GM23338 (cell line): ENCODE measurements at regions not wholly inside any gene's neighbourhood (a gene's known extent, or its start where the extent isn't known, plus 50 kb on each side); places are given as distances from the start of the nearest gene placed in this dataset.

Source experiments
- ATAC-seq: fragments of 200-7000 bp; cut with Tn5 transposase; 3 replicates; pipeline ENCODE4 v1.9.1; 2020
- DNase-seq: peaks from one replicate; pipeline ENCODE4 v3.0.0-alpha.2; 2015; ENCODE audit warnings: low spot score
- H2AFZ ChIP-seq: fragments of 200-600 bp; sonication (generic); 2 replicates; pipeline ENCODE4 v1.8.0; 2016; ENCODE audit warnings: antibody characterized with exemption, mild to moderate bottlenecking, moderate library complexity
- H3F3A ChIP-seq: fragments of 200-600 bp; sonication (generic); replicated peaks from 2 replicates; pipeline ENCODE4 v1.8.0; 2017; ENCODE audit warnings: antibody characterized with exemption, mixed run types, low read depth
- H3K27ac ChIP-seq: fragments of 200-600 bp; sonication (generic); 2 replicates; pipeline ENCODE4 v1.6.1; 2016; ENCODE audit warnings: low read depth
- H3K27me3 ChIP-seq: fragments of 200-600 bp; sonication (generic); 2 replicates; pipeline ENCODE4 v1.8.0; 2016; ENCODE audit warnings: mild to moderate bottlenecking, mixed run types, moderate library complexity; ENCODE audit not compliant: insufficient read depth
- H3K36me3 ChIP-seq: fragments of 200-600 bp; sonication (generic); 2 replicates; pipeline ENCODE4 v1.8.0; 2016; ENCODE audit warnings: mild to moderate bottlenecking; ENCODE audit not compliant: insufficient read depth
- H3K4me1 ChIP-seq: fragments of 200-600 bp; sonication (generic); 2 replicates; pipeline ENCODE4 v1.8.0; 2016; ENCODE audit warnings: mild to moderate bottlenecking, moderate library complexity; ENCODE audit not compliant: insufficient read depth
- H3K4me2 ChIP-seq: fragments of 200-600 bp; sonication (generic); 2 replicates; pipeline ENCODE4 v1.7.1; 2017; ENCODE audit warnings: mixed run types
- H3K4me3 ChIP-seq: fragments of 200-600 bp; sonication (generic); 2 replicates; pipeline ENCODE4 v1.6.1; 2016; ENCODE audit warnings: mixed run types
- H3K79me2 ChIP-seq: fragments of 200-600 bp; sonication (generic); replicated peaks from 2 replicates; pipeline ENCODE4 v1.8.0; 2017; ENCODE audit warnings: mild to moderate bottlenecking; ENCODE audit not compliant: insufficient read depth
- H3K9me2 ChIP-seq: fragments of 200-600 bp; sonication (generic); 2 replicates; pipeline ENCODE4 v1.8.0; 2017; ENCODE audit not compliant: insufficient read depth
- H4K20me1 ChIP-seq: fragments of 200-600 bp; sonication (generic); replicated peaks from 2 replicates; pipeline ENCODE4 v1.8.0; 2017; ENCODE audit warnings: mild to moderate bottlenecking; ENCODE audit not compliant: insufficient read depth
- H3K27ac Mint-ChIP-seq: 2 replicates; pipeline ENCODE4 v1.8.0; 2020; ENCODE audit warnings: inconsistent platforms, mild to moderate bottlenecking, moderate library complexity, mixed read lengths
- H3K27me3 Mint-ChIP-seq: 3 replicates; pipeline ENCODE4 v1.8.0; 2022; ENCODE audit warnings: low read depth, mild to moderate bottlenecking, moderate library complexity, mixed read lengths, inconsistent platforms; ENCODE audit not compliant: insufficient read depth, poor library complexity
- H3K36me3 Mint-ChIP-seq: 3 replicates; pipeline ENCODE4 v1.8.0; 2021; ENCODE audit warnings: low read depth, mild to moderate bottlenecking, inconsistent platforms, moderate library complexity, mixed read lengths
- H3K4me1 Mint-ChIP-seq: 3 replicates; pipeline ENCODE4 v1.8.0; 2020; ENCODE audit warnings: mild to moderate bottlenecking, inconsistent platforms, mixed read lengths
- H3K4me3 Mint-ChIP-seq: 3 replicates; pipeline ENCODE4 v1.8.0; 2021; ENCODE audit warnings: moderate library complexity, mild to moderate bottlenecking, inconsistent platforms, mixed read lengths
- H3K9me3 Mint-ChIP-seq: 3 replicates; pipeline ENCODE4 v1.8.0; 2020; ENCODE audit warnings: moderate library complexity, mild to moderate bottlenecking, inconsistent platforms, mixed read lengths
- CREB1 ChIP-seq: fragments of 250-450 bp; sonication (Bioruptor Pico); IDR thresholded peaks from 2 replicates; pipeline ENCODE4 v1.5.0; 2020; ENCODE audit warnings: low read depth, mild to moderate bottlenecking, moderate library complexity
- EZH2 ChIP-seq: fragments of 200-600 bp; sonication (generic); IDR thresholded peaks from one replicate; pipeline ENCODE4 v1.8.0; 2017; ENCODE audit warnings: antibody characterized with exemption, mild to moderate bottlenecking, low read depth; ENCODE audit not compliant: unreplicated experiment
- EZH2phosphoT487 ChIP-seq: fragments of 200-600 bp; sonication (generic); IDR thresholded peaks from one replicate; pipeline ENCODE4 v1.8.1; 2018; ENCODE audit warnings: antibody characterized with exemption; ENCODE audit not compliant: unreplicated experiment
- JUNB ChIP-seq: IDR thresholded peaks from one replicate; pipeline ENCODE4 v1.6.1; 2016; ENCODE audit warnings: antibody characterized with exemption; ENCODE audit not compliant: unreplicated experiment
- NANOG ChIP-seq: IDR thresholded peaks from 2 replicates; pipeline ENCODE4 v1.6.1; 2016; ENCODE audit warnings: antibody characterized with exemption, borderline replicate concordance
- POLR2AphosphoS5 ChIP-seq: IDR thresholded peaks from 2 replicates; pipeline ENCODE4 v1.6.1; 2016; ENCODE audit warnings: antibody characterized with exemption, low read depth
- STAT1 ChIP-seq: IDR thresholded peaks from one replicate; pipeline ENCODE4 v1.6.1; 2016; ENCODE audit warnings: antibody characterized with exemption; ENCODE audit not compliant: unreplicated experiment
- ZNF114 ChIP-seq: fragments of 250-450 bp; sonication (Bioruptor Pico); IDR thresholded peaks from 2 replicates; pipeline ENCODE4 v1.5.0; 2020; ENCODE audit warnings: mild to moderate bottlenecking, moderate library complexity
- ZNF331 ChIP-seq: fragments of 250-450 bp; sonication (Bioruptor Pico); IDR thresholded peaks from 2 replicates; pipeline ENCODE4 v1.5.0; 2020; ENCODE audit warnings: low read depth, mild to moderate bottlenecking, moderate library complexity
- TF ChIP-seq, protein P1 (sequence below): fragments of 250-450 bp; sonication (Bioruptor Pico); IDR thresholded peaks from 2 replicates; pipeline ENCODE4 v1.5.0; 2020; ENCODE audit warnings: mild to moderate bottlenecking, moderate library complexity
- TF ChIP-seq, protein P2 (sequence below), 2 experiments: fragments of 200-600 bp in 1 of 2; sonication (generic) in 1 of 2; conservative IDR thresholded peaks; 2 replicates each; pipeline versions ENCODE4 v1.5.1 to v1.6.1; 2016 to 2017; ENCODE audit warnings: antibody characterized with exemption in 2 of 2, low read depth in 2 of 2, mild to moderate bottlenecking in 2 of 2, moderate library complexity in 1 of 2
- TF ChIP-seq, protein P3 (sequence below): IDR thresholded peaks from one replicate; pipeline ENCODE4 v1.6.1; 2018; ENCODE audit warnings: antibody characterized with exemption; ENCODE audit not compliant: unreplicated experiment
- TF ChIP-seq, protein P4 (sequence below): IDR thresholded peaks from 2 replicates; pipeline ENCODE4 v1.6.1; 2016; ENCODE audit warnings: antibody characterized with exemption

DNA sequence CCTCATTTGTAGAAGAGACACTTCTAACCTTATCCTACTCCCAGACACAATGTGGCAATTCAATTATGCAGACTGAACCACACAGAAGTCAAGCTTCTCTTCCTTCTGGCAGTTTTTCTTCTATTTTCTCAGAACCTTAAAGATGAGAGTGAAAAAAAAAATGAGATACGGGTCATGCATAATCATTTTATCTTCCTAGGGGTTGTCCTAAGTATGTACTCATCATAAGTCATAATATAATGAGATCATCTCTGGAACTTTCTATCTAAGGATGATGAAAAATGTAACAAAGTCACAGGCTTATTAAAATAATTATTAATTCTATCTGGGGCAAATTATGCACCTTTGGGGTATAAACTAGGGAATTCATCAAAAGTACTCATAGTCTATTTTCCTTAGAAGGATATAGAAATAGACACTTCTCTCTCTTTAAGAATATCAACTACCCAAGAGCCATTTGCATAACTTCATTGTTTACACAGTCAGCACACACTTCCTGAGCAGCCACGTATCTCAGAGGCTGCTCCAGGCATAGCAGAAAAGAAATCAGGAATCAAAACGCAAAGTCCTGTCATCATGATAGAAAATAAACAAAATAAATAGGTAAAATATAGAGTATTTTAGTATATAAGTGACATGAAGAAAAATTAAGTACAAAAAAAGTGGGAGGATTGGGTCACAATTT lies 345.9 kb upstream of the SPHKAP start:
- Mint-ChIP-seq H3K27me3 (no peaks in the 10 kb centered on the region), H3K9me3 (peaks cover 40% of the 10 kb centered on the region), H3K36me3 (peaks cover 37% of the 10 kb centered on the region), H3K27ac (no peak overlapping the region), H3K4me3 (no peak overlapping the region), H3K4me1 (peaks cover 4% of the 10 kb centered on the region; the same call in 1 of the 3 replicates)
- H3K9me2 ChIP-seq, result peaks cover 7% of the 10 kb centered on the region; the same call in 1 of the 2 replicates
- H3K4me1 ChIP-seq, result no peaks in the 10 kb centered on the region
- H2AFZ ChIP-seq, result no peak overlapping the region
- H3K4me3 ChIP-seq, result no peak overlapping the region
- TF ChIP-seq, protein P1, sequence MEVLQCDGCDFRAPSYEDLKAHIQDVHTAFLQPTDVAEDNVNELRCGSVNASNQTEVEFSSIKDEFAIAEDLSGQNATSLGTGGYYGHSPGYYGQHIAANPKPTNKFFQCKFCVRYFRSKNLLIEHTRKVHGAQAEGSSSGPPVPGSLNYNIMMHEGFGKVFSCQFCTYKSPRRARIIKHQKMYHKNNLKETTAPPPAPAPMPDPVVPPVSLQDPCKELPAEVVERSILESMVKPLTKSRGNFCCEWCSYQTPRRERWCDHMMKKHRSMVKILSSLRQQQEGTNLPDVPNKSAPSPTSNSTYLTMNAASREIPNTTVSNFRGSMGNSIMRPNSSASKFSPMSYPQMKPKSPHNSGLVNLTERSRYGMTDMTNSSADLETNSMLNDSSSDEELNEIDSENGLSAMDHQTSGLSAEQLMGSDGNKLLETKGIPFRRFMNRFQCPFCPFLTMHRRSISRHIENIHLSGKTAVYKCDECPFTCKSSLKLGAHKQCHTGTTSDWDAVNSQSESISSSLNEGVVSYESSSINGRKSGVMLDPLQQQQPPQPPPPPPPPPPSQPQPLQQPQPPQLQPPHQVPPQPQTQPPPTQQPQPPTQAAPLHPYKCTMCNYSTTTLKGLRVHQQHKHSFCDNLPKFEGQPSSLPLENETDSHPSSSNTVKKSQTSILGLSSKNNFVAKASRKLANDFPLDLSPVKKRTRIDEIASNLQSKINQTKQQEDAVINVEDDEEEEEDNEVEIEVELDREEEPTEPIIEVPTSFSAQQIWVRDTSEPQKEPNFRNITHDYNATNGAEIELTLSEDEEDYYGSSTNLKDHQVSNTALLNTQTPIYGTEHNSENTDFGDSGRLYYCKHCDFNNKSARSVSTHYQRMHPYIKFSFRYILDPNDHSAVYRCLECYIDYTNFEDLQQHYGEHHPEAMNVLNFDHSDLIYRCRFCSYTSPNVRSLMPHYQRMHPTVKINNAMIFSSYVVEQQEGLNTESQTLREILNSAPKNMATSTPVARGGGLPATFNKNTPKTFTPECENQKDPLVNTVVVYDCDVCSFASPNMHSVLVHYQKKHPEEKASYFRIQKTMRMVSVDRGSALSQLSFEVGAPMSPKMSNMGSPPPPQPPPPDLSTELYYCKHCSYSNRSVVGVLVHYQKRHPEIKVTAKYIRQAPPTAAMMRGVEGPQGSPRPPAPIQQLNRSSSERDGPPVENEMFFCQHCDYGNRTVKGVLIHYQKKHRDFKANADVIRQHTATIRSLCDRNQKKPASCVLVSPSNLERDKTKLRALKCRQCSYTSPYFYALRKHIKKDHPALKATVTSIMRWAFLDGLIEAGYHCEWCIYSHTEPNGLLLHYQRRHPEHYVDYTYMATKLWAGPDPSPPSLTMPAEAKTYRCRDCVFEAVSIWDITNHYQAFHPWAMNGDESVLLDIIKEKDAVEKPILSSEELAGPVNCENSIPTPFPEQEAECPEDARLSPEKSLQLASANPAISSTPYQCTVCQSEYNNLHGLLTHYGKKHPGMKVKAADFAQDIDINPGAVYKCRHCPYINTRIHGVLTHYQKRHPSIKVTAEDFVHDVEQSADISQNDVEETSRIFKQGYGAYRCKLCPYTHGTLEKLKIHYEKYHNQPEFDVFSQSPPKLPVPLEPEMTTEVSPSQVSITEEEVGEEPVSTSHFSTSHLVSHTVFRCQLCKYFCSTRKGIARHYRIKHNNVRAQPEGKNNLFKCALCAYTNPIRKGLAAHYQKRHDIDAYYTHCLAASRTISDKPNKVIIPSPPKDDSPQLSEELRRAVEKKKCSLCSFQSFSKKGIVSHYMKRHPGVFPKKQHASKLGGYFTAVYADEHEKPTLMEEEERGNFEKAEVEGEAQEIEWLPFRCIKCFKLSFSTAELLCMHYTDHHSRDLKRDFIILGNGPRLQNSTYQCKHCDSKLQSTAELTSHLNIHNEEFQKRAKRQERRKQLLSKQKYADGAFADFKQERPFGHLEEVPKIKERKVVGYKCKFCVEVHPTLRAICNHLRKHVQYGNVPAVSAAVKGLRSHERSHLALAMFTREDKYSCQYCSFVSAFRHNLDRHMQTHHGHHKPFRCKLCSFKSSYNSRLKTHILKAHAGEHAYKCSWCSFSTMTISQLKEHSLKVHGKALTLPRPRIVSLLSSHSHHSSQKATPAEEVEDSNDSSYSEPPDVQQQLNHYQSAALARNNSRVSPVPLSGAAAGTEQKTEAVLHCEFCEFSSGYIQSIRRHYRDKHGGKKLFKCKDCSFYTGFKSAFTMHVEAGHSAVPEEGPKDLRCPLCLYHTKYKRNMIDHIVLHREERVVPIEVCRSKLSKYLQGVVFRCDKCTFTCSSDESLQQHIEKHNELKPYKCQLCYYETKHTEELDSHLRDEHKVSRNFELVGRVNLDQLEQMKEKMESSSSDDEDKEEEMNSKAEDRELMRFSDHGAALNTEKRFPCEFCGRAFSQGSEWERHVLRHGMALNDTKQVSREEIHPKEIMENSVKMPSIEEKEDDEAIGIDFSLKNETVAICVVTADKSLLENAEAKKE (CRISPR knock-in tag), result no peak
- TF ChIP-seq NANOG (no peak), ZNF114 (CRISPR knock-in tag) (no peak), POLR2AphosphoS5 (no peak), ZNF331 (no peak), JUNB (no peak), CREB1 (no peak), STAT1 (no peak), EZH2phosphoT487 (no peak), EZH2 (no peak)
- TF ChIP-seq, protein P2, sequence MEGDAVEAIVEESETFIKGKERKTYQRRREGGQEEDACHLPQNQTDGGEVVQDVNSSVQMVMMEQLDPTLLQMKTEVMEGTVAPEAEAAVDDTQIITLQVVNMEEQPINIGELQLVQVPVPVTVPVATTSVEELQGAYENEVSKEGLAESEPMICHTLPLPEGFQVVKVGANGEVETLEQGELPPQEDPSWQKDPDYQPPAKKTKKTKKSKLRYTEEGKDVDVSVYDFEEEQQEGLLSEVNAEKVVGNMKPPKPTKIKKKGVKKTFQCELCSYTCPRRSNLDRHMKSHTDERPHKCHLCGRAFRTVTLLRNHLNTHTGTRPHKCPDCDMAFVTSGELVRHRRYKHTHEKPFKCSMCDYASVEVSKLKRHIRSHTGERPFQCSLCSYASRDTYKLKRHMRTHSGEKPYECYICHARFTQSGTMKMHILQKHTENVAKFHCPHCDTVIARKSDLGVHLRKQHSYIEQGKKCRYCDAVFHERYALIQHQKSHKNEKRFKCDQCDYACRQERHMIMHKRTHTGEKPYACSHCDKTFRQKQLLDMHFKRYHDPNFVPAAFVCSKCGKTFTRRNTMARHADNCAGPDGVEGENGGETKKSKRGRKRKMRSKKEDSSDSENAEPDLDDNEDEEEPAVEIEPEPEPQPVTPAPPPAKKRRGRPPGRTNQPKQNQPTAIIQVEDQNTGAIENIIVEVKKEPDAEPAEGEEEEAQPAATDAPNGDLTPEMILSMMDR (conservative IDR thresholded peaks at IDR 0.05; ENCODE audit: low read depth in 2 of 2), result no peak
- TF ChIP-seq, protein P3, sequence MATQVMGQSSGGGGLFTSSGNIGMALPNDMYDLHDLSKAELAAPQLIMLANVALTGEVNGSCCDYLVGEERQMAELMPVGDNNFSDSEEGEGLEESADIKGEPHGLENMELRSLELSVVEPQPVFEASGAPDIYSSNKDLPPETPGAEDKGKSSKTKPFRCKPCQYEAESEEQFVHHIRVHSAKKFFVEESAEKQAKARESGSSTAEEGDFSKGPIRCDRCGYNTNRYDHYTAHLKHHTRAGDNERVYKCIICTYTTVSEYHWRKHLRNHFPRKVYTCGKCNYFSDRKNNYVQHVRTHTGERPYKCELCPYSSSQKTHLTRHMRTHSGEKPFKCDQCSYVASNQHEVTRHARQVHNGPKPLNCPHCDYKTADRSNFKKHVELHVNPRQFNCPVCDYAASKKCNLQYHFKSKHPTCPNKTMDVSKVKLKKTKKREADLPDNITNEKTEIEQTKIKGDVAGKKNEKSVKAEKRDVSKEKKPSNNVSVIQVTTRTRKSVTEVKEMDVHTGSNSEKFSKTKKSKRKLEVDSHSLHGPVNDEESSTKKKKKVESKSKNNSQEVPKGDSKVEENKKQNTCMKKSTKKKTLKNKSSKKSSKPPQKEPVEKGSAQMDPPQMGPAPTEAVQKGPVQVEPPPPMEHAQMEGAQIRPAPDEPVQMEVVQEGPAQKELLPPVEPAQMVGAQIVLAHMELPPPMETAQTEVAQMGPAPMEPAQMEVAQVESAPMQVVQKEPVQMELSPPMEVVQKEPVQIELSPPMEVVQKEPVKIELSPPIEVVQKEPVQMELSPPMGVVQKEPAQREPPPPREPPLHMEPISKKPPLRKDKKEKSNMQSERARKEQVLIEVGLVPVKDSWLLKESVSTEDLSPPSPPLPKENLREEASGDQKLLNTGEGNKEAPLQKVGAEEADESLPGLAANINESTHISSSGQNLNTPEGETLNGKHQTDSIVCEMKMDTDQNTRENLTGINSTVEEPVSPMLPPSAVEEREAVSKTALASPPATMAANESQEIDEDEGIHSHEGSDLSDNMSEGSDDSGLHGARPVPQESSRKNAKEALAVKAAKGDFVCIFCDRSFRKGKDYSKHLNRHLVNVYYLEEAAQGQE, result no peak
- TF ChIP-seq, protein P4, sequence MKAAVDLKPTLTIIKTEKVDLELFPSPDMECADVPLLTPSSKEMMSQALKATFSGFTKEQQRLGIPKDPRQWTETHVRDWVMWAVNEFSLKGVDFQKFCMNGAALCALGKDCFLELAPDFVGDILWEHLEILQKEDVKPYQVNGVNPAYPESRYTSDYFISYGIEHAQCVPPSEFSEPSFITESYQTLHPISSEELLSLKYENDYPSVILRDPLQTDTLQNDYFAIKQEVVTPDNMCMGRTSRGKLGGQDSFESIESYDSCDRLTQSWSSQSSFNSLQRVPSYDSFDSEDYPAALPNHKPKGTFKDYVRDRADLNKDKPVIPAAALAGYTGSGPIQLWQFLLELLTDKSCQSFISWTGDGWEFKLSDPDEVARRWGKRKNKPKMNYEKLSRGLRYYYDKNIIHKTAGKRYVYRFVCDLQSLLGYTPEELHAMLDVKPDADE, result no peak
- H3F3A ChIP-seq, result no peaks in the 10 kb centered on the region
- no peaks in the 10 kb centered on the region for H3K36me3 ChIP-seq
- no peak overlapping the region for H3K27ac ChIP-seq
- H3K27me3 ChIP-seq, result no peaks in the 10 kb centered on the region
- H3K4me2 ChIP-seq, result no peak overlapping the region
- DNase-seq, result no peak
- H4K20me1 ChIP-seq, result no peaks in the 10 kb centered on the region
- no peaks in the 10 kb centered on the region for H3K79me2 ChIP-seq
- no peak for ATAC-seq
